K562 (cell line): ENCODE measurements at regions not wholly inside any gene's neighbourhood (a gene's known extent, or its start where the extent isn't known, plus 50 kb on each side); places are given as distances from the start of the nearest gene placed in this dataset.

Experiments used
- ATAC-seq: fragments of 200-7000 bp; cut with Tn5 transposase; 3 replicates; pipeline ENCODE4 v1.9.1; 2020; ENCODE audit warnings: moderate library complexity
- BruUV-seq: library from RNA; stranded (reverse); fragments of 400-500 nt; replicated peaks from 2 replicates; lab custom pipeline; 2021; lab: Mats Ljungman, UMichigan
- CTCF ChIA-PET: fragments of 300-600 bp; formaldehyde crosslinking; extraction: SDS; loops from one replicate; lab custom pipeline; 2021; ENCODE audit warnings: low intra/inter-chr PET ratio; lab: Yijun Ruan, JAX
- POLR2A ChIA-PET: fragments of 300-600, 350-650 bp; sonication (Branson Sonifier 250); formaldehyde crosslinking; extraction: SDS; loops from one replicate; lab custom pipeline; 2021; ENCODE audit warnings: antibody characterized with exemption, inconsistent platforms; lab: Yijun Ruan, JAX
- DNase-seq, 4 experiments: peaks; one replicate each; pipeline versions ENCODE4 v3.0.0 to v3.0.0-alpha.2; 2011 to 2018; ENCODE audit warnings: low spot score in 3 of 4, mixed read lengths in 3 of 4; ENCODE audit errors: extremely low read depth in 1 of 4
- FAIRE-seq: peaks from 2 replicates; lab custom pipeline; 2011; peaks lifted over from hg19 to GRCh38; lab: Jason Lieb, UNC
- H2AFZ ChIP-seq: 2 replicates; pipeline ENCODE4 v1.6.0; 2011; ENCODE audit warnings: low read depth, low read length, control low read depth, inconsistent platforms
- H3K27ac ChIP-seq: fragments of 200-600 bp; 3 replicates; pipeline ENCODE4 v1.8.0; 2011; ENCODE audit warnings: low read depth, mild to moderate bottlenecking, control low read depth, inconsistent platforms, low read length, moderate library complexity, mixed read lengths; ENCODE audit errors: extremely low read depth
- H3K27me3 ChIP-seq, 2 experiments: fragments of 300-600 bp in 1 of 2; 2 replicates in 1 of 2; 3 replicates in 1 of 2; pipeline versions ENCODE4 v1.6.0 to v1.8.0; 2011; ENCODE audit warnings: inconsistent platforms in 2 of 2, low read length in 2 of 2, mild to moderate bottlenecking in 1 of 2, mixed read lengths in 1 of 2, moderate library complexity in 1 of 2; ENCODE audit not compliant: control insufficient read depth in 2 of 2, insufficient read depth in 2 of 2
- H3K36me3 ChIP-seq: fragments of 300-600 bp; 3 replicates; pipeline ENCODE4 v1.8.0; 2011; ENCODE audit warnings: mild to moderate bottlenecking, low read length, inconsistent platforms; ENCODE audit not compliant: control insufficient read depth, insufficient read depth
- H3K4me1 ChIP-seq, 2 experiments: fragments of 200-600 bp in 1 of 2; replicated peaks in 1 of 2; 2 replicates in 1 of 2; 3 replicates in 1 of 2; pipeline versions ENCODE4 v1.5.1 to v1.8.0; 2011; ENCODE audit warnings: inconsistent platforms in 2 of 2, low read length in 2 of 2, mild to moderate bottlenecking in 1 of 2, mixed read lengths in 1 of 2, moderate library complexity in 1 of 2; ENCODE audit not compliant: control insufficient read depth in 2 of 2, insufficient read depth in 2 of 2
- H3K4me2 ChIP-seq: 2 replicates; pipeline ENCODE4 v1.6.1; 2011; ENCODE audit warnings: low read length, control low read depth, inconsistent platforms, mixed read lengths; ENCODE audit not compliant: insufficient read depth
- H3K4me3 ChIP-seq: fragments of 200-600 bp; sonication (generic), shearing (Covaris generic); 2 replicates; pipeline ENCODE4 v1.5.1; 2016; ENCODE audit warnings: control low read depth, inconsistent platforms
- H3K79me2 ChIP-seq: fragments of 200-600 bp; 3 replicates; pipeline ENCODE4 v1.8.0; 2011; ENCODE audit warnings: low read length, inconsistent platforms; ENCODE audit not compliant: control insufficient read depth, insufficient read depth
- H3K9ac ChIP-seq, 2 experiments: 2 replicates each; pipeline versions ENCODE4 v1.6.0 to v1.6.1; 2011; ENCODE audit warnings: low read depth in 2 of 2, low read length in 2 of 2, control low read depth in 1 of 2, inconsistent platforms in 1 of 2, mild to moderate bottlenecking in 1 of 2, mixed read lengths in 1 of 2; ENCODE audit not compliant: insufficient read depth in 1 of 2
- H3K9me1 ChIP-seq: one replicate; pipeline ENCODE4 v1.6.0; 2011; ENCODE audit warnings: inconsistent platforms, mild to moderate bottlenecking, low read length, moderate library complexity; ENCODE audit not compliant: control insufficient read depth, insufficient read depth
- H3K9me3 ChIP-seq: replicated peaks from 2 replicates; pipeline ENCODE4 v1.5.1; 2011; ENCODE audit warnings: low read depth, low read length, inconsistent platforms; ENCODE audit not compliant: control insufficient read depth, insufficient read depth
- H4K20me1 ChIP-seq: replicated peaks from 2 replicates; pipeline ENCODE4 v1.6.1; 2011; ENCODE audit warnings: low read length, inconsistent platforms, mixed read lengths; ENCODE audit not compliant: control insufficient read depth, insufficient read depth
- CEBPZ ChIP-seq: fragments of 150-350 bp; IDR thresholded peaks from 2 replicates; pipeline ENCODE4 v1.6.1; 2014; ENCODE audit warnings: low read depth, mild to moderate bottlenecking, low read length, borderline replicate concordance
- CHD2 ChIP-seq: IDR thresholded peaks from 2 replicates; pipeline ENCODE4 v1.6.1; 2011; ENCODE audit warnings: low read depth, low read length
- DACH1 ChIP-seq: fragments of 450-650 bp; IDR thresholded peaks from 2 replicates; pipeline ENCODE4 v1.6.1; 2018; ENCODE audit not compliant: partially characterized antibody
- DNMT1 ChIP-seq: fragments of 450-650 bp; IDR thresholded peaks from 2 replicates; pipeline ENCODE4 v1.6.1; 2016; ENCODE audit warnings: antibody characterized with exemption, mild to moderate bottlenecking
- E2F3 ChIP-seq: fragments of 250-450 bp; sonication (Bioruptor Pico); IDR thresholded peaks from 2 replicates; pipeline ENCODE4 v1.4.0; 2020; ENCODE audit warnings: mild to moderate bottlenecking
- POLR2AphosphoS5 ChIP-seq: IDR thresholded peaks from 2 replicates; pipeline ENCODE4 v1.6.1; 2011; ENCODE audit warnings: mild to moderate bottlenecking, low read depth, low read length, moderate library complexity; ENCODE audit not compliant: control insufficient read depth, insufficient read depth
- WGBS: fragments of 100-300 bp; shearing (Covaris generic); methylation state at CpG from one replicate; pipeline ENCODE4 v1.1.6; 2016; ENCODE audit warnings: low coverage, mixed read lengths; ENCODE audit not compliant: insufficient coverage; ENCODE audit errors: missing lambda C conversion rate; 5-methylcytosine and 5-hydroxymethylcytosine counted together
- in situ Hi-C: fragments of 300-500 bp; cut with MboI; formaldehyde crosslinking; loops from 4 replicates; pipeline ENCODE4 v1.15.0; 2018; ENCODE audit warnings: inconsistent platforms, mixed read lengths
- intact Hi-C: fragments of 100-400 bp; cut with micrococcal nuclease; formaldehyde crosslinking; loops from 2 replicates; pipeline ENCODE4 v1.14.2; 2022
- TF ChIP-seq, protein P1 (sequence below), 2 experiments: fragments of 450-650 bp; IDR thresholded peaks; 2 replicates each; pipeline ENCODE4 v1.6.1; 2016; ENCODE audit warnings: mild to moderate bottlenecking in 2 of 2, borderline replicate concordance in 1 of 2, low read depth in 1 of 2, moderate library complexity in 1 of 2

DNA sequence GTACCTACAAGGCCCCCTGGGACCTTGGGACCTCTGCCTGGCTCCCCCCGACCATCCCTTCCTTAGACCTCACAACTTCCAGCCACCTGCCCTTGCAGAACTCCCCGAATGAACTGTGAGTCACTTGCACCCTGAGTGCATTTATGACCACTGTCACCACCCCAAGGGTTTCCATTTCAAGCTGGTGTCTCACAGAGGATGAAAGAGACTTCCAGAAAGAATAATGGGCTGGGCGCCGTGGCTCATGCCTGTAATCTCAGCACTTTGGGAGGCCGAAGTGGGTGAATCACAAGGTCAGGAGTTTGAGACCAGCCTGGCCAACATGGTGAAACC is 124.5 kb upstream of the CIBAR2 start:
- H3K27ac ChIP-seq: no peak overlapping the region
- ATAC-seq (no peak), FAIRE-seq (no peak), DNase-seq (no peak)
- ChIA-PET POLR2A (interaction anchor here (1.2 kb wide), 1 partner anchor 9 kb away, joined by 3 read pairs; no protein-coding TSS in a partner anchor), CTCF (no interaction called here)
- no peaks in the 10 kb centered on the region for H3K9me3 ChIP-seq
- intact Hi-C loops (no loop called here), in situ Hi-C loops (no loop called here)
- no peaks in the 10 kb centered on the region for H3K36me3 ChIP-seq
- WGBS: 40% methylated on average over 3 of the region's 5 CpGs
- peaks cover 0 to 52% of the 10 kb centered on the region in 2 experiments; a peak in 4 of 5 replicates for H3K4me1 ChIP-seq
- no peak overlapping the region for H3K4me3 ChIP-seq
- no TSS peak for BruUV-seq
- H4K20me1 ChIP-seq: peaks cover 35% of the 10 kb centered on the region
- no peaks in the 10 kb centered on the region for H3K9me1 ChIP-seq
- H3K4me2 ChIP-seq: no peak overlapping the region
- no peak overlapping the region for H3K9ac ChIP-seq
- H3K27me3 ChIP-seq: no peaks in the 10 kb centered on the region
- H2AFZ ChIP-seq: no peak overlapping the region
- H3K79me2 ChIP-seq: peaks cover 8% of the 10 kb centered on the region; the same call in 1 of the 3 replicates
- TF ChIP-seq POLR2AphosphoS5 (no peak), DNMT1 (no peak), DACH1 (no peak), E2F3 (CRISPR knock-in tag) (no peak), CEBPZ (no peak), CHD2 (no peak)
- TF ChIP-seq, protein P1, sequence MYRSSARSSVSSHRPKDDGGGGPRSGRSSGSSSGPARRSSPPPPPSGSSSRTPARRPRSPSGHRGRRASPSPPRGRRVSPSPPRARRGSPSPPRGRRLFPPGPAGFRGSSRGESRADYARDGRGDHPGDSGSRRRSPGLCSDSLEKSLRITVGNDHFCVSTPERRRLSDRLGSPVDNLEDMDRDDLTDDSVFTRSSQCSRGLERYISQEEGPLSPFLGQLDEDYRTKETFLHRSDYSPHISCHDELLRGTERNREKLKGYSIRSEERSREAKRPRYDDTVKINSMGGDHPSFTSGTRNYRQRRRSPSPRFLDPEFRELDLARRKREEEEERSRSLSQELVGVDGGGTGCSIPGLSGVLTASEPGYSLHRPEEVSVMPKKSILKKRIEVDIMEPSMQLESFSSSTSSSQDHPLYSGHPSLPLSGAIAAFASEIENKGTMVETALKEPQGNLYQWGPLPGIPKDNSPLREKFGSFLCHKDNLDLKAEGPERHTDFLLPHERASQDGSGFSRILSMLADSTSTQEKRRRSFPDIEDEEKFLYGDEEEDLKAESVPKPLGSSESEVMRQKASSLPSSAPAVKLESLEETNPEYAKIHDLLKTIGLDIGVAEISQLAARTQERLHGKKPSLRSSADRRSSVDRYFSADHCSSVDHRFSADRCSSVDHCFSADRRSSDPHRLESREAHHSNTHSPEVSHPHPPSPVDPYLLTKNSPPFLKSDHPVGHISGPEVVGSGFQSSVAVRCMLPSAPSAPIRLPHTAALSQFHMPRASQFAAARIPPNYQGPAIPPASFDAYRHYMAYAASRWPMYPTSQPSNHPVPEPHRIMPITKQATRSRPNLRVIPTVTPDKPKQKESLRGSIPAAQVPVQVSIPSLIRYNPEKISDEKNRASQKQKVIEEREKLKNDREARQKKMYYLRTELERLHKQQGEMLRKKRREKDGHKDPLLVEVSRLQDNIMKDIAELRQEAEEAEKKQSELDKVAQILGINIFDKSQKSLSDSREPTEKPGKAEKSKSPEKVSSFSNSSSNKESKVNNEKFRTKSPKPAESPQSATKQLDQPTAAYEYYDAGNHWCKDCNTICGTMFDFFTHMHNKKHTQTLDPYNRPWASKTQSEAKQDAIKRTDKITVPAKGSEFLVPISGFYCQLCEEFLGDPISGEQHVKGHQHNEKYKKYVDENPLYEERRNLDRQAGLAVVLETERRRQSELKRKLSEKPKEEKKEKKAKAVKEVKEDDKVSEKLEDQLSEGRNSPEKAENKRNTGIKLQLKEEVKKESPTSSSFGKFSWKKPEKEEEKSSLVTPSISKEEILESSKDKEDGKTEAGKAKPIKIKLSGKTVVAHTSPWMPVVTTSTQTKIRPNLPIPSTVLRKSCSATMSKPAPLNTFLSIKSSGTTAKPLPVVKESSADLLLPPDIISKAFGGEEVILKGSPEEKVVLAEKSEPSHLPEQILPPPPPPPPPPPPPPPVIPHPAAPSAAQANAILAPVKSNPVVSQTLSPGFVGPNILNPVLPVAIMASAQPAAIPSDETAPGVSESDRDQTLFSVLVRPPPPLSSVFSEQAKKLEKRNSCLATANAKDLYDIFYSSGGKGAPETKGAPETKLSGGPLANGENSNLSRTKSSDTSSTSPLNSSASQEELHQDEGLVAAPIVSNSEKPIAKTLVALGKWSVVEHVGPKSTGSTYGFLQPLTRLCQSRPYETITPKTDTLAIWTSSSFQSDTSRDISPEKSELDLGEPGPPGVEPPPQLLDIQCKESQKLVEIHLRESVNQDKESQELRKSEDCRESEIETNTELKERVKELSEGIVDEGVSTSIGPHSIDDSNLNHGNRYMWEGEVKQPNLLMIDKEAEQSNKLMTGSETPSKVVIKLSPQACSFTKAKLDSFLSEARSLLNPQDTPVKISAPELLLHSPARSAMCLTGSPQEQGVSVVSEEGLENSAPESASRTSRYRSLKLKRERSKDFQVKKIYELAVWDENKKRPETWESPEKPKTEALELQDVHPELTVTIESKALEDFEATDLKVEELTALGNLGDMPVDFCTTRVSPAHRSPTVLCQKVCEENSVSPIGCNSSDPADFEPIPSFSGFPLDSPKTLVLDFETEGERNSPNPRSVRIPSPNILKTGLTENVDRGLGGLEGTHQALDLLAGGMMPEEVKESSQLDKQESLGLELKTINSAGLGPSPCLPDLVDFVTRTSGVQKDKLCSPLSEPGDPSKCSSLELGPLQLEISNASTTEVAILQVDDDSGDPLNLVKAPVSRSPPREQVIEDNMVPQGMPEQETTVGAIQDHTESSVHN (IDR thresholded peaks at IDR 0.05; ENCODE audit: borderline replicate concordance in 1 of 2, low read depth in 1 of 2): no peak
